Urinary bladder (tissue), 3 donors: ENCODE measurements at regions not wholly inside any gene's neighbourhood (a gene's known extent, or its start where the extent isn't known, plus 50 kb on each side); places are given as distances from the start of the nearest gene placed in this dataset.

Experiments
- DNase-seq: peaks from one replicate; pipeline ENCODE4 v3.0.0-alpha.2; 2015; ENCODE audit errors: extremely low spot score
- H3K27ac ChIP-seq: one replicate; pipeline ENCODE4 v1.5.1; 2013; ENCODE audit warnings: low read depth, mild to moderate bottlenecking, moderate library complexity
- H3K36me3 ChIP-seq: one replicate; pipeline ENCODE4 v1.6.1; 2013; ENCODE audit warnings: mild to moderate bottlenecking, moderate library complexity; ENCODE audit not compliant: insufficient read depth
- H3K4me1 ChIP-seq: one replicate; pipeline ENCODE4 v1.6.1; 2013; ENCODE audit warnings: mild to moderate bottlenecking, moderate library complexity; ENCODE audit not compliant: insufficient read depth
- H3K4me3 ChIP-seq: one replicate; pipeline ENCODE4 v1.5.1; 2013; ENCODE audit warnings: low read depth, low read length
- WGBS: extraction: QIAGEN DNeasy Blood & Tissue Kit; methylation state at CpG from one replicate; pipeline ENCODE4 v1.1.7; 2013; 5-methylcytosine and 5-hydroxymethylcytosine counted together
- donor health status: healthy with polysubstance abuse.
- donor health status: healthy.

DNA sequence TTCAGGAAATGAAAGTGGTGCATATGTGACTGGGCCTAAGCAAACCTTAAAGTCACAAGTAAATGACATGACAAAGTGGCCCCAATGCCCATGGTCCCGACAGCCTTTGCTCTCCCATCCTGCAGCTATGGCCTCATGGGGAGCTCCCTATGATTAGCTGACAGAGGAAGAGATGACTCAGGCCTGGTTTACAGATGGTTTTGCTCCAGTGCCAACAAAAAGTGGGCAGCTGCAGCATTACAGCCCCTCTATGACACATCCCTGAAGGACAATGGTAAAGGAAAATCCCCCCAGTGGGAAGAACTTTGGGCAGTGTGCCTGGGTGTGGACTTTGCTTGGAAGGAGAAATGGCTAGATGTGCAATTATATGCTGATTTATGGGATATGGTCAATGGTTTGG, 105.1 kb upstream of the ADCY1 start:
- 77% methylated on average over 1 of the region's 1 CpG for WGBS
- H3K4me1 ChIP-seq = no peaks in the 10 kb centered on the region
- H3K36me3 ChIP-seq = no peaks in the 10 kb centered on the region
- no peak overlapping the region for H3K27ac ChIP-seq
- no peak for DNase-seq
- no peak overlapping the region for H3K4me3 ChIP-seq

DNA sequence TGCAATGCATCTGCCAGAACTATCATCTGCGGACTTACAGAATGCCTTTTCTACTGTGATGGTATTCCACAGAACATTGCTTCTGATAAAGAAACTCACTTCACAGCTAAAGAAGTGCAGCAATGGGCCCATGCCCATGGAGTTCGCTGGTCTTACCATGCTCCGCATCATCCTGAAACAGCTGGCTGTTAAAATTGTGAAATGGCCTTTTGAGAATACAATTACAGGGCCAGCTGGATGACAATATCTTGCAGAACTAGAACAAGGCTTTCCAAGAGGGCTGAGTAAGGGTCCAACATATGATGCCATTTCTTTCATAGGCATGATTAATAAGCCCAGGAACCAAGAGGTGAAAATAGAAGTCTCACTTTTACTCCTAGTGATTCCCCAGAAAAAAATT, 104.1 kb upstream of the ADCY1 start:
- Histone ChIP-seq H3K4me3 (no peak overlapping the region), H3K4me1 (no peaks in the 10 kb centered on the region), H3K36me3 (no peaks in the 10 kb centered on the region), H3K27ac (no peak overlapping the region)
- DNase-seq = no peak
- 92% methylated on average over 3 of the region's 3 CpGs for WGBS

DNA sequence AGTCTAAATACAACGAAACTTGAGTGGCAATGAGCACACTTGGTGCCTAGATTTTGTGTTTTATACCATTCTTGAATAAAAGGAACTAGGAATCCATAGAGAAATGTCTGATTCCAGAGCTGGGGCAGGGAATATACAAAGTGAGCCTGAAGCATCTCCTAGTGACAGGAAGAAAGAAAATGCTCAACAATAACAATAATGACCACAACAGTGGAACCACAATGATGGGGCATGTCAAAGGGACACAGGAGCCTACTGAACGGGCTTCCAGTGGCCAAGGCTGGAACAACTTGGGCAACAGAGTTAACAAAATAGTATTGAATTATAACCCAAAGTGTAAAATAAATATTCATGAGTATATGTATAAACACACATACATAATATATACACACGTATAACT, 94.4 kb upstream of the ADCY1 start:
- no peak overlapping the region for H3K27ac ChIP-seq
- WGBS = 68% methylated on average over 3 of the region's 3 CpGs
- H3K4me3 ChIP-seq = no peak overlapping the region
- H3K36me3 ChIP-seq = no peaks in the 10 kb centered on the region
- H3K4me1 ChIP-seq = no peaks in the 10 kb centered on the region
- no peak for DNase-seq

DNA sequence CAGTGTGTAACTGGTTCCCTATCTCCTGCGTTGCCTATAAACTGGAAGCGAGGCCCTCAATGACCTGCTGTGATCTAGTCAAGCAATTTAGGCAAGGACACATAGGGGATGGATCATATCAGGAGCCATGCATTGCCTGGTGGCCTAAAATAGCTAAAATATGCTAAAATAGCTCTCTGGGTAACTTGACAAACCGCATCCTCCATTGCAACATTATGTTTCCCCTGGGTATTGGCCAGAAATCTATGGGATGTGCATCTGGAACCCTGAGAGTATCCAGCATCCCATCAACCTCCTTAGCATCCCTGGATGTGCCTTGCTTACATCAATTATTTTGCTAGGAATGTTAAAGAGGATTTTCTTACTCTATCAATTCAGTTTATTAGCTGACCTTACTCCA, 91.7 kb upstream of the ADCY1 start:
- H3K27ac ChIP-seq = no peak overlapping the region
- no peaks in the 10 kb centered on the region for H3K4me1 ChIP-seq
- H3K4me3 ChIP-seq = no peak overlapping the region
- WGBS = 74% methylated on average over 3 of the region's 3 CpGs
- DNase-seq = no peak
- no peaks in the 10 kb centered on the region for H3K36me3 ChIP-seq

DNA sequence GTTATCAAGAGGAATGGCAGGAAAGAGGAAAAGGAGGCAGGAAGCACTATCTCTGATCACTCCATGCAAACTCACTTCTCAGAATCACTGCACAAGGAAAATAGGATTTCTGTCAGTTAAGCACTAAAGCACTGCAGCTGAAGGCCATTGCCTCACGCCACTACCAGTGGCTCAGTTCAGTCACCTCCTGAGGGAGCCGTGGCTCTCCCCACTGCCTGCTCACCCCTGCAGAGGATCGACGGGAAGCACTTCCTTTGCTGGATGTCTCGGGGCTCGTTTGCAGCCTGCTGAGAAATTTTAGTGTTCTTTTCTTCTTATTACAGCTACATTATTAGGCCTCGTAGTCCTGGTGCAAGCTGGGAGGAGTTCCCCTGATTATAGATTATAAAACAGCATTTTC, 90.1 kb upstream of the ADCY1 start:
- no peak overlapping the region for H3K4me3 ChIP-seq
- DNase-seq = no peak
- WGBS = 12% methylated on average over 7 of the region's 7 CpGs

DNA sequence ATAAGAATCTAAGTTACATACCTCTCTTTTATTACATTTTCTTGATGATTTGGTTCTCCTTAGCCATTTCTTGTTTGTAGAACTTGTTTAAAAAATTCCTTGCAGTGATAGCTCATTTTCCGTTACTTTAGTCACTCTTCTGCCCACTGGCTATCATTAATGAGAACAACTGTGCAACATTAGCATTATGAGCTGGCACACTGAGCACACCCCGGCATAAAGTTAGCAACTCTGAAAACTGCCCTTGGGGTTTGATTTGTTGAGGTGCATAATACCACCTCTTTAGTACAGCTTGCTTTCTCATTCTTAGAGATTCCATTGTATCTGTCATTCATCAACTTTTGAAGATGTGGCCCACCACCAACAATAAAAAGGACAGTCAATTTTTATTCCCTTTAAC, 87.6 kb upstream of the ADCY1 start:
- H3K4me1 ChIP-seq = no peaks in the 10 kb centered on the region
- WGBS = 85% methylated on average over 2 of the region's 2 CpGs

More for the DNA sequence above, 90.1 kb upstream of the ADCY1 start:
- H3K36me3 ChIP-seq = no peaks in the 10 kb centered on the region
- no peaks in the 10 kb centered on the region for H3K4me1 ChIP-seq
- H3K27ac ChIP-seq = no peak overlapping the region

DNA sequence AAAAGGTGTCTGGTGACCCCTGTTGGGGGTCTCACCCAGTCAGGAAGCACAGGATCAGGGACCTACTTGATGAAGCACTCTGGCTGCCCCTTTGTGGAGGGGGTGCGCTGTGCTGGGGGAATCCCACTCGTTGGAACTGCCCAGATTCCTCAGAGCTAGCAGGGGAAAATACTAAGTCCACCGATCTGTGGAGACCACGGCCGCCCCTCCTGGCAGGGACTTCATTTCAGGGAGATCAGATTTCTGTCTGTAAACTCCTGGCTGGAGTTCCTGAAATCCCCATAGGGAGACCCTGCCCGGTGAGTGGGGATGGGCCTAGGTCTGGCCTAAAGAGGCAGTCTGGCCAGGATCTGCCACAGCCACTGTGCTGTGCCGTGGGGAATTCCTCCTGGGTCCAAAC, 79.3 kb upstream of the ADCY1 start:
- 32% methylated on average over 7 of the region's 7 CpGs for WGBS
- H3K4me3 ChIP-seq = no peak overlapping the region

More for the DNA sequence above, 87.6 kb upstream of the ADCY1 start:
- no peak overlapping the region for H3K27ac ChIP-seq
- H3K36me3 ChIP-seq = no peaks in the 10 kb centered on the region
- H3K4me3 ChIP-seq = no peak overlapping the region
- no peak for DNase-seq

DNA sequence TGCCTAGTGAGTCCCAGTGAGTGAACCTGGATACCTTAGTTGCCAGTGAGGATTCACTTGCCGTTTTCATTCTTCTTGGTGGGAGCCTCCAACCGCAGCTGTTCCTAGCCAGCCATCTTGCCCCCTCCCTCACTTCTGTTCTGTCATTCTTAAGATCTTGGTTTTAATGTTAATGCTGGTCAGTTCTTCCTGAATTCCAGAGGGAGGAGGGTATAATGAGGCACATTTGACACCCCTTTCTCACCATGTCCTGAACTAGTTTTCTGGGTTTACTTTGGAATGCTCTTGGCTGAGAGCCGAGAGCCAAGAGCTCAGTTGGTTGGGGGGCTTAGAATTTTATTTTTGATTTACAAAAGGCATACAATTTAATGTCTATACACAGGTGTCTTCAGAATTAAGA, 78.5 kb upstream of the ADCY1 start:
- Histone ChIP-seq H3K27ac (no peak overlapping the region), H3K4me3 (no peak overlapping the region), H3K36me3 (no peaks in the 10 kb centered on the region), H3K4me1 (no peaks in the 10 kb centered on the region)
- 87% methylated on average over 3 of the region's 3 CpGs for WGBS
- DNase-seq = no peak

More for the DNA sequence above, 79.3 kb upstream of the ADCY1 start:
- no peak for DNase-seq
- no peaks in the 10 kb centered on the region for H3K36me3 ChIP-seq
- H3K27ac ChIP-seq = no peak overlapping the region
- H3K4me1 ChIP-seq = no peaks in the 10 kb centered on the region

DNA sequence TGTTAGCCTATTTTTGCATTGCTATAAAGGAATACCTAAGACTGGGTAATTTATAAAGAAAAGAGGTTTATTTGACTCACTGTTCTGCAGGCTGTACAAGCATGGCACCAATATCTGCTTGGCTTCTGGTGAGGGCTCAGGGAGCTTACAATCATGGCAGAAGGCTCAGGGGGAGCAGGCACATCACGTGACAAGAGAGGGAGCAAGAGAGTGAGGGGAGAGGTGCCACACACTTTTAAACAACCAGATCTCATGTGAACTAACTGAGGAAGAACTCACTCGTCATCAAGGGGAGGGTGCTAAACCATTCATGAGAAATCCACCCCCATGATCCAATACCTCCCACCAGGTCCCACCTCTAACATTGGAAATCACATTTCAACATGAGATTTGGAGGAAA, 73.9 kb upstream of the ADCY1 start:
- no peaks in the 10 kb centered on the region for H3K4me1 ChIP-seq
- H3K4me3 ChIP-seq = no peak overlapping the region
- H3K36me3 ChIP-seq = no peaks in the 10 kb centered on the region
- 67% methylated on average over 2 of the region's 2 CpGs for WGBS
- H3K27ac ChIP-seq = no peak overlapping the region
- no peak for DNase-seq

DNA sequence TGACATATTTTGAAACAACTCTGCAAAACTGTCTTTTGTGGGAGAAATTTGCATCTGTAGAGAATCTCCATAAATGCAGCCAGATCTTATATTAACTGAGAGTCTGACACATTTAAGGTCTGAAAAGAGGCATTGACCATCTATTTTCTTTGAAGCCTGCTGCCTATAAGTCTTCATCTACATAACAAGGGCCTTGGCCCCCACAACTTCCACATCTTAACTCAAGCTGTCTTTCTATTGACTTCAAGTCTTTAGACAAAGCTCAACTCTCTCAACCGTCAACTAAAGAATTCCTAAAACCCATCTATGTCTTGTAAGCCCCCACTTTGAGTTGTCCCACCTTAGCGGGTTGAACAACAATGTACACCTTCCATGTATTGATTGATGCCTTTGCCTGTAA, 72.4 kb upstream of the ADCY1 start:
- H3K4me1 ChIP-seq = no peaks in the 10 kb centered on the region
- H3K36me3 ChIP-seq = no peaks in the 10 kb centered on the region
- DNase-seq = no peak
- no peak overlapping the region for H3K27ac ChIP-seq
- 66% methylated on average over 2 of the region's 2 CpGs for WGBS
- H3K4me3 ChIP-seq = no peak overlapping the region

DNA sequence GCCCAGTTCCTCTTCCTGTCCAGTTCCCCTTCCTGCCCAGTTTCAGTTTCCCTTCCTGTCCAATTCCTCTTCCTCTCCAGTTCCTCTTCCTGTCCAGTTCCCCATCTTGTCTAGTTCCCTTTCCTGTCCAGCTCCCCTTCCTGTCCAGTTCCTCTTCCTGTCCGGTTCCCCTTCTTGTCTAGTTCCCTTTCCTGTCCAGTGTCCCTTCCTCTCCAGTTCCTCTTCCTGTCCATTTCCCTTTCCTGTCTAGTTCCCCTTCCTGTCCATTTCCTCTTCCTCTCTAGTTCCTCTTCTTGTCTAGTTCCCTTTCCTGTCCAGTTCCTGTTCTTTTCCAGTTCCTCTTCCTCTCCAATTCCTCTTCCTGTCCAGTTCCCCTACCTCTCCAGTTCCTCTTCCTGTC, 68.1 kb upstream of the ADCY1 start:
- Histone ChIP-seq H3K27ac (no peak overlapping the region), H3K4me3 (no peak overlapping the region), H3K4me1 (no peaks in the 10 kb centered on the region), H3K36me3 (no peaks in the 10 kb centered on the region)
- WGBS = 80% methylated on average over 1 of the region's 1 CpG
- no peak for DNase-seq

DNA sequence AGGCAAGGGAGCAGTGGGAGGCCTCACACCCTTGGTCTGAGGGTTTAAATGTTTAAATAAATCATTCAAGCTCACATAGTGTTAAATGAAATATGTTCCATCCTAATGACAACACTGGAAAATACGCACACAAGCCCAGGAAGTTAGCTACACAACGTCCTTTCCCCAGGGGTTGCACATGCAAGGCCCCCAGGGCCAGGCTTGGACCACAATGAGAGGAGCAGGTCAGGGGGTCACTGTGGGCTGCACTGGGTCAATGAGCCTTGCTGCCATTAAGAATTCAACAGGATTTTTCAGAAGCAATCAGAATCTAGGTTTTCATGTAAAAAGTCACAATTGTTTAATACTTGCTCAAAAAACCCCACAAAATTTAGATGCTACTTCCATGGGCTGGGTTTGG, 64.9 kb upstream of the ADCY1 start:
- no peaks in the 10 kb centered on the region for H3K36me3 ChIP-seq
- no peak overlapping the region for H3K27ac ChIP-seq
- 75% methylated on average over 2 of the region's 2 CpGs for WGBS
- no peak for DNase-seq
- H3K4me3 ChIP-seq = no peak overlapping the region
- H3K4me1 ChIP-seq = no peaks in the 10 kb centered on the region

DNA sequence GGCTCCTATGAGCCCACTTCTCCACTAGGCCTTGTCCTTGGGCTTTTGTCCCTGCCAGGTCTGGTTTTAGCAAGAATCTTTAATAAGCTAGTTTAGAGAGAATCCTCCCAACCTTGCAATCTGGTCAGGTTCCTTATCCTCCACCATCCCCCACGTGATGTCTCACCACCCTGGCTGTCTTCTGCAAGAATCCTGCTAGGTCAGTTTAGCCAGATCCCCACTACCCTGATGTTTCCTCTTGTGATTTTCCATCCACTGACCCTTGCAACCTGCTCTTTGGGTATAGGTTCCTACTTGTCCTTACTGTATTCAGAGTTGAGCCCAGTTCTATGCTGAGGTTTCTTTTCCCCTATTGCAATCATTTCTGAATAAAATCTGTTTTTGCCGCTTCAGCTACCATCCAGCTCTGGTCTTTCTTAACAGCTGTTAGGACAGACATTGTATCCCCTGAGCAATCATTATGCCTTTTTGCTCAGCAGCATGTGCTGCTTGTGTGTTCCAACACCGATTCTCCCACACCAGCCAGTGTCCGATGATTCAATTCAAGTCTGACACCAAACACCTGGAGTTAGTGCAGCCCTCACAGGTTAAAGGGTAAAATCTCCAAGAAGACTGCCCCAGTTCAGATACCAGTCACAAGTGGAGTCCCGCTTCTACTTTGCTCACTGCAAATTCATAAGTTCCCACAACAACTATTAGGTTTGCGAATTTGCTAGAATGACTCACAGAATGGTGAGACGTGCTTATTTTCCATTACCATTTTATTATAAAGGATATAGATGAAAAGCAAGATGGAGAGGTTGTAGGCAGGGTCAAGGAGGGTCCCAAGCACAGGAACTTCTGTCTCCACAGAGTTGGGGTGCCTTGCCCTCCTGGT, 62.2 kb upstream of the ADCY1 start:
- H3K36me3 ChIP-seq = no peaks in the 10 kb centered on the region
- H3K4me3 ChIP-seq = no peak overlapping the region
- no peak overlapping the region for H3K27ac ChIP-seq
- WGBS = 80% methylated on average over 7 of the region's 7 CpGs
- no peak for DNase-seq
- H3K4me1 ChIP-seq = no peaks in the 10 kb centered on the region

DNA sequence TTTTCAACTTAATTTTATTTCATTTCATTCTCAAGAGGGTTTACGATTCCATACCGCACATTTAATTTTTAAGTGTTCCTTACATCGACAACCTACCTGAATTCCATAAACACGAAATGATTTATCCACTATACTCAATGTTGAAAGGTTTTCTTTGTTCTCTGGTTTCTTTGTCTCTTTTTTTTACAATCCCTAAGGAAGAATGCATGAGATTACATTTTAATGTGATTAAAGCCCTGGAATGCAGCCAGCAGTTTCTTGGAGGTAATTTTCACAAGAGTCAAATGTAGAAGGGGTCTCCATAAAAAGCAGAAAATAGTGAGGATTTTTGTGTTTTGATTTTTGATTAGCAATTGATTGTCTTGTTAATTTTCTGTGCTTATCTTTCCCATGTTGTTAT, 59.2 kb upstream of the ADCY1 start:
- WGBS = 62% methylated on average over 4 of the region's 4 CpGs
- H3K4me3 ChIP-seq = no peak overlapping the region
- no peak overlapping the region for H3K27ac ChIP-seq
- H3K4me1 ChIP-seq = no peaks in the 10 kb centered on the region
- no peak for DNase-seq
- H3K36me3 ChIP-seq = no peaks in the 10 kb centered on the region

DNA sequence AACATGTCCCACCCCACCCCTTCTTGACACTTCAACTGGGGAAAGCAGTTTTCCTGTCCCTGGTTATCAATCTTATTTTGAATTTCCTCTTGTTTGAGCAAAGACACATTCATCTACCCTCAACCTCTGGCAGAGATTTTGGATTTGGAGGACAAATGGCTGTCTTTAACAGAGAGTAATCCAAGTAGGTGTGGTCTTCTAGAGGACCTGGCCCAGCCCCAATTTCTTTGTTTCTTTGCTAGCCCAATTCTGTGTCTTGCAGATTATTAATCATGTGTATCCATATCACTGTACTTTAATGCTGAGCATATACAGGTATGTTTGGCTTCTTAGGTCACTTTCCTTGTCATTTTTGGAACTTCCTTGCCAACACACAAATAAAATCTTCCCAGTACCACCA, 58.8 kb upstream of the ADCY1 start:
- DNase-seq = no peak
- Histone ChIP-seq H3K4me1 (no peaks in the 10 kb centered on the region), H3K4me3 (no peak overlapping the region)

More for the DNA sequence above, 58.8 kb upstream of the ADCY1 start:
- no peaks in the 10 kb centered on the region for H3K36me3 ChIP-seq
- no peak overlapping the region for H3K27ac ChIP-seq
